ENCODE measurements at regions not wholly inside any gene's neighbourhood (a gene's known extent, or its start where the extent isn't known, plus 50 kb on each side); places are given as distances from the start of the nearest gene placed in this dataset.

GRCh38 chr5:2896371-2897275 is 145.1 kb upstream of the IRX2 start:
- TF ChIP-seq CTCF (IDR thresholded peaks at IDR 0.05; ENCODE audit: borderline replicate concordance, extremely low read depth, low read length, poor library complexity, severe bottlenecking) (no peak), EZH2 (IDR thresholded peaks at IDR 0.05; ENCODE audit: borderline replicate concordance, low read depth, low read length, severe bottlenecking) (no peak)

All from DND-41 (cell line).